HEK293 (cell line): ENCODE measurements at regions not wholly inside any gene's neighbourhood (a gene's known extent, or its start where the extent isn't known, plus 50 kb on each side); places are given as distances from the start of the nearest gene placed in this dataset.
"Not testable (repeated sequence)": the region's sequence is repeated elsewhere in the genome, so short reads cannot be mapped to it uniquely, and the experiment has no call there.

Experiments used
- CTCF ChIA-PET: fragments of 350-600 bp; formaldehyde crosslinking; extraction: SDS; loops from one replicate; lab custom pipeline; 2021; ENCODE audit warnings: antibody characterized with exemption; lab: Yijun Ruan, JAX
- POLR2A ChIA-PET: fragments of 300-600 bp; formaldehyde crosslinking; extraction: SDS; loops from one replicate; lab custom pipeline; 2020; ENCODE audit warnings: antibody characterized with exemption, inconsistent platforms; lab: Yijun Ruan, JAX
- H3K27ac ChIP-seq: fragments of 200-500 bp; sonication (Bioruptor generic); 2 replicates; pipeline ENCODE4 v1.5.1; 2014; ENCODE audit warnings: low read depth, low read length, control low read depth, inconsistent platforms; ENCODE audit errors: extremely low read depth
- H3K36me3 ChIP-seq, 2 experiments: fragments of 200-500 bp in 1 of 2; sonication (Bioruptor generic) in 1 of 2; 1 replicate in 1 of 2; 2 replicates in 1 of 2; pipeline ENCODE4 v1.5.1; 2014 to 2017; ENCODE audit warnings: inconsistent platforms in 2 of 2, low read length in 2 of 2; ENCODE audit not compliant: control insufficient read depth in 2 of 2, insufficient read depth in 1 of 2
- H3K4me1 ChIP-seq: fragments of 200-500 bp; sonication (Bioruptor generic); 2 replicates; pipeline ENCODE4 v1.5.1; 2014; ENCODE audit warnings: mild to moderate bottlenecking, low read length, inconsistent platforms; ENCODE audit not compliant: control insufficient read depth, insufficient read depth
- H3K4me3 ChIP-seq: 2 replicates; pipeline ENCODE4 v1.5.1; 2011; ENCODE audit warnings: low read depth, mild to moderate bottlenecking, control low read depth, low read length, moderate library complexity
- H3K9me3 ChIP-seq: fragments of 200-500 bp; sonication (Bioruptor generic); 2 replicates; pipeline ENCODE4 v1.5.1; 2014; ENCODE audit warnings: low read depth, low read length, inconsistent platforms; ENCODE audit not compliant: control insufficient read depth, insufficient read depth
- ATF2 ChIP-seq: fragments of 450-650 bp; formaldehyde crosslinking; IDR thresholded peaks from 2 replicates; pipeline ENCODE4 v1.5.1; 2016; ENCODE audit warnings: missing biosample characterization, missing genetic modification characterization, low read depth
- CTCF ChIP-seq: fragments of 450-650 bp; formaldehyde crosslinking; IDR thresholded peaks from 2 replicates; pipeline ENCODE4 v1.5.1; 2016; ENCODE audit warnings: missing biosample characterization, missing genetic modification characterization
- OVOL3 ChIP-seq: fragments of 450-650 bp; formaldehyde crosslinking; IDR thresholded peaks from 2 replicates; pipeline ENCODE4 v1.5.1; 2016; ENCODE audit warnings: missing biosample characterization, missing genetic modification characterization
- ZBTB10 ChIP-seq: fragments of 450-650 bp; formaldehyde crosslinking; IDR thresholded peaks from 2 replicates; pipeline ENCODE4 v1.5.1; 2016; ENCODE audit warnings: missing biosample characterization, missing genetic modification characterization
- ZBTB7A ChIP-seq: fragments of 450-650 bp; formaldehyde crosslinking; IDR thresholded peaks from 2 replicates; pipeline ENCODE4 v1.5.1; 2016; ENCODE audit warnings: low read depth, missing biosample characterization, missing genetic modification characterization
- ZNF112 ChIP-seq: fragments of 450-650 bp; formaldehyde crosslinking; IDR thresholded peaks from 2 replicates; pipeline ENCODE4 v1.5.0; 2017; ENCODE audit warnings: missing biosample characterization, missing genetic modification characterization
- ZNF223 ChIP-seq: fragments of 450-650 bp; formaldehyde crosslinking; IDR thresholded peaks from 2 replicates; pipeline ENCODE4 v1.5.1; 2016; ENCODE audit warnings: missing biosample characterization, missing genetic modification characterization
- ZNF404 ChIP-seq: fragments of 450-650 bp; formaldehyde crosslinking; IDR thresholded peaks from 2 replicates; pipeline ENCODE4 v1.5.1; 2017; ENCODE audit warnings: missing biosample characterization, missing genetic modification characterization
- ZNF433 ChIP-seq: fragments of 450-650 bp; formaldehyde crosslinking; IDR thresholded peaks from 2 replicates; pipeline ENCODE4 v1.5.1; 2016; ENCODE audit warnings: missing biosample characterization, missing genetic modification characterization, low read depth
- ZNF549 ChIP-seq: fragments of 450-650 bp; IDR thresholded peaks from 2 replicates; pipeline ENCODE4 v1.5.1; 2018; ENCODE audit warnings: missing biosample characterization, missing genetic modification characterization, mild to moderate bottlenecking, inconsistent platforms, moderate library complexity
- ZNF585B ChIP-seq: fragments of 450-650 bp; formaldehyde crosslinking; IDR thresholded peaks from 2 replicates; pipeline ENCODE4 v1.5.1; 2016; ENCODE audit warnings: missing biosample characterization, missing genetic modification characterization
- ZNF624 ChIP-seq: fragments of 450-650 bp; formaldehyde crosslinking; IDR thresholded peaks from 2 replicates; pipeline ENCODE4 v1.5.1; 2017; ENCODE audit warnings: missing biosample characterization, missing genetic modification characterization
- ZNF677 ChIP-seq: fragments of 450-650 bp; IDR thresholded peaks from 2 replicates; pipeline ENCODE4 v1.5.0; 2018; ENCODE audit warnings: missing biosample characterization, mild to moderate bottlenecking, missing genetic modification characterization, moderate library complexity
- ZNF76 ChIP-seq: fragments of 450-650 bp; formaldehyde crosslinking; IDR thresholded peaks from 2 replicates; pipeline ENCODE4; 2016; ENCODE audit warnings: low read depth, missing biosample characterization, missing genetic modification characterization, borderline replicate concordance
- TF ChIP-seq, protein P1 (sequence below): fragments of 450-650 bp; formaldehyde crosslinking; IDR thresholded peaks from 2 replicates; pipeline ENCODE4 v1.5.1; 2016; ENCODE audit warnings: missing biosample characterization, missing genetic modification characterization

DNA sequence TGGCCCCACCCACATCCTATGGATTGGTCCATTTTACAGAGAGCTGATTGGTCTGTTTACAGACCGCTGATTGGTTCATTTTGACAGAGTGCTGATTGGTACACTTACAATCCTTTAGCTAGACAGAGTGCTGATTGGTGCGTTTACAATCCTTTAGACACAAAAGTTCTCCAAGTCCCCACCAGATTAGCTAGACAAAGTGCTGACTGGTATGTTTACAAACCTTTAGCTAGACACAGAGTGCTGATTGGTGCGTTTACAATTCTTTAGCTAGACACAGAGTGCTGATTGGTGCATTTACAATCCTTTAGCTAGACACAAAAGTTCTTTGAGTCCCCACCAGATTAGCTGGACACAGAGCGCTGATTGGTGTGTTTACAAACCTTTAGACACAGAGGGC is 630.6 kb upstream of the STXBP6 start:
- H3K36me3 ChIP-seq, H3K4me3 ChIP-seq, H3K27ac ChIP-seq, H3K9me3 ChIP-seq, POLR2A ChIA-PET, H3K4me1 ChIP-seq: not testable (repeated sequence)
- CTCF ChIA-PET: interaction anchor here (0.7 kb wide), 1 partner anchor 903 kb away, joined by 3 read pairs; no protein-coding TSS in a partner anchor

DNA sequence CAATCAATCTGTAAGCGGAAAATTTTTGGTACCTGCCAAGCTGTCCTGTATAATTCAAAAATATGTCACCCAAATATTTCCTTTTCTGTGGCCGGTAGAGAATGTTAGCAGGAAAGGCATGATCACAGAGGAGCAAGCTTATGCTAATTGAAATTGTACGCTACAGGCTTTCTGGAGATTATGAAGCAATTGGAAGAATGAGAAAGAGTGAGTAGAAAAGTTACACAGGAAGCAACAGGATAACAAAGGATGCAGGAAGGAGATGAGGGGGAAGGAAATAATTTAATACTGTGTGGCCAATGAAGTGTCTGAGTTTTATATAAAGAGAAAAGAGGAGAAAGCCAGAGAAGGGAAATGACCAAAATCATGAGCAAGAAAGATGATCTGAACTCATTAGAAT is 627.2 kb upstream of the STXBP6 start:
- Histone ChIP-seq H3K4me1 (no peaks in the 10 kb centered on the region), H3K9me3 (no peaks in the 10 kb centered on the region), H3K27ac (no peak overlapping the region), H3K36me3 (no peaks in the 10 kb centered on the region), H3K4me3 (no peak overlapping the region)
- ChIA-PET CTCF (no interaction called here), POLR2A (no interaction called here)
- no peak for TF ChIP-seq ZNF433

- TF ChIP-seq ZNF549 (tag by site-specific recombination) (no peak), ZNF677 (no peak), ZNF112 (no peak), ZNF585B (no peak), ATF2 (tag by site-specific recombination) (no peak), ZNF223 (no peak), ZNF624 (tag by site-specific recombination) (no peak), CTCF (tag by site-specific recombination) (no peak), ZNF404 (tag by site-specific recombination) (no peak), OVOL3 (tag by site-specific recombination) (no peak), ZBTB10 (tag by site-specific recombination) (no peak), ZNF76 (tag by site-specific recombination) (no peak), ZBTB7A (no peak)
- TF ChIP-seq, protein P1, sequence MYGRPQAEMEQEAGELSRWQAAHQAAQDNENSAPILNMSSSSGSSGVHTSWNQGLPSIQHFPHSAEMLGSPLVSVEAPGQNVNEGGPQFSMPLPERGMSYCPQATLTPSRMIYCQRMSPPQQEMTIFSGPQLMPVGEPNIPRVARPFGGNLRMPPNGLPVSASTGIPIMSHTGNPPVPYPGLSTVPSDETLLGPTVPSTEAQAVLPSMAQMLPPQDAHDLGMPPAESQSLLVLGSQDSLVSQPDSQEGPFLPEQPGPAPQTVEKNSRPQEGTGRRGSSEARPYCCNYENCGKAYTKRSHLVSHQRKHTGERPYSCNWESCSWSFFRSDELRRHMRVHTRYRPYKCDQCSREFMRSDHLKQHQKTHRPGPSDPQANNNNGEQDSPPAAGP (tag by site-specific recombination): no peak
Measured at GRCh38 chr14:25667387-25667786, 617.4 kb upstream of the STXBP6 start.

More at GRCh38 chr14:25667387-25667786, 617.4 kb upstream of the STXBP6 start:
- no peaks in the 10 kb centered on the region for H3K9me3 ChIP-seq
- no peaks in the 10 kb centered on the region for H3K36me3 ChIP-seq
- ChIA-PET CTCF (no interaction called here), POLR2A (no interaction called here)
- H3K27ac ChIP-seq: no peak overlapping the region
- H3K4me3 ChIP-seq: no peak overlapping the region
- H3K4me1 ChIP-seq: no peaks in the 10 kb centered on the region
